Gastroesophageal sphincter (tissue), 4 donors: ENCODE measurements at regions not wholly inside any gene's neighbourhood (a gene's known extent, or its start where the extent isn't known, plus 50 kb on each side); places are given as distances from the start of the nearest gene placed in this dataset.
A peak's percentile ranks its signal among the peaks of the same experiment; 100 is the strongest.

ENCODE experiments used
- ATAC-seq: fragments of 150-250 bp; one replicate; pipeline ENCODE4 v1.9.1; 2016; ENCODE audit warnings: mild to moderate bottlenecking, moderate library complexity
- H3K27ac ChIP-seq, 4 donors: fragments of 200-600 bp; sonication (generic) in 3 of 4; 1 replicate in 3 of 4; 2 replicates in 1 of 4; pipeline ENCODE4 v1.5.1; 2016 to 2019
- H3K27me3 ChIP-seq: fragments of 200-600 bp; sonication (generic); one replicate; pipeline ENCODE4 v1.5.1; 2019
- H3K36me3 ChIP-seq, 2 donors: fragments of 200-600 bp; sonication (generic); one replicate each; pipeline ENCODE4 v1.5.1; 2019; ENCODE audit warnings: control low read depth in 1 of 2
- H3K4me1 ChIP-seq, 3 donors: fragments of 200-600 bp; sonication (generic); 1 replicate in 2 of 3; 2 replicates in 1 of 3; pipeline ENCODE4 v1.5.1; 2016 to 2019; ENCODE audit warnings: control low read depth in 2 of 3
- H3K4me3 ChIP-seq, 2 donors: fragments of 200-600 bp; sonication (generic); one replicate each; pipeline ENCODE4 v1.5.1; 2019; ENCODE audit warnings: mild to moderate bottlenecking in 1 of 2, moderate library complexity in 1 of 2
- H3K9me3 ChIP-seq, 3 donors: fragments of 200-600 bp; sonication (generic); one replicate each; pipeline ENCODE4 v1.5.1; 2017 to 2019; ENCODE audit warnings: control low read depth in 2 of 3
- CTCF ChIP-seq, 4 experiments: fragments of 200-600 bp in 2 of 4; fragments of 450-650 bp in 2 of 4; sonication (generic) in 1 of 4; IDR thresholded peaks; one replicate each; pipeline ENCODE4 v1.5.1; 2017 to 2019; ENCODE audit warnings: antibody characterized with exemption in 4 of 4, mild to moderate bottlenecking in 2 of 4, moderate library complexity in 2 of 4
- EP300 ChIP-seq: sonication (generic); formaldehyde crosslinking; IDR thresholded peaks from one replicate; pipeline ENCODE4 v1.6.1; 2017; ENCODE audit warnings: antibody characterized with exemption, mild to moderate bottlenecking
- POLR2A ChIP-seq, 2 donors: fragments of 450-650 bp; IDR thresholded peaks; one replicate each; pipeline ENCODE4 v1.6.1; 2017; ENCODE audit warnings: antibody characterized with exemption in 2 of 2, mild to moderate bottlenecking in 2 of 2, moderate library complexity in 1 of 2
- POLR2AphosphoS5 ChIP-seq: sonication (generic); formaldehyde crosslinking; IDR thresholded peaks from one replicate; pipeline ENCODE4 v1.6.1; 2017; ENCODE audit warnings: antibody characterized with exemption
- WGBS, 2 donors: methylation state at CpG; one replicate each; pipeline ENCODE4 v1.1.5; 2018; ENCODE audit warnings: low coverage in 1 of 2; 5-methylcytosine and 5-hydroxymethylcytosine counted together

- H3K27me3 ChIP-seq = no peaks in the 10 kb centered on the region
- H3K4me1 ChIP-seq = no peaks in the 10 kb centered on the region
- TF ChIP-seq EP300 = no peak
- TF ChIP-seq POLR2AphosphoS5 = no peak
- TF ChIP-seq CTCF (IDR thresholded peaks at IDR 0.05) = no peak
- TF ChIP-seq POLR2A (IDR thresholded peaks at IDR 0.05) = no peak
- no peaks in the 10 kb centered on the region for H3K36me3 ChIP-seq
- no peak overlapping the region for H3K27ac ChIP-seq
- WGBS, 2 donors = no CpG with 5 or more reads among the region's 3 CpGs
- H3K4me3 ChIP-seq = no peak overlapping the region
- no peaks in the 10 kb centered on the region for H3K9me3 ChIP-seq
- ATAC-seq = no peak
Observed at GRCh38 chrX:116345958-116346357, 90.4 kb upstream of the SLC6A14 start.

GRCh38 chrX:116357329-116357728 is 79.1 kb upstream of the SLC6A14 start:
- H3K27me3 ChIP-seq = no peaks in the 10 kb centered on the region
- ATAC-seq = no peak
- TF ChIP-seq POLR2A (IDR thresholded peaks at IDR 0.05) (no peak), CTCF (IDR thresholded peaks at IDR 0.05) (no peak), EP300 (no peak), POLR2AphosphoS5 (no peak)
- no peaks in the 10 kb centered on the region for H3K4me1 ChIP-seq
- 26 to 39% methylated on average over 2 of the region's 2 CpGs for WGBS, 2 donors
- no peaks in the 10 kb centered on the region for H3K36me3 ChIP-seq
- no peak overlapping the region for H3K27ac ChIP-seq
- no peak overlapping the region for H3K4me3 ChIP-seq
- H3K9me3 ChIP-seq = no peaks in the 10 kb centered on the region

- no peak for ATAC-seq
Observed at GRCh38 chrX:116378961-116379360, 57.4 kb upstream of the SLC6A14 start.

GRCh38 chrX:116379854-116380253 is 56.6 kb upstream of the SLC6A14 start:
- ATAC-seq = peak; percentile 67
- H3K9me3 ChIP-seq = no peaks in the 10 kb centered on the region
- 82 to 83% methylated on average over 2 to 3 of the region's 4 CpGs for WGBS, 2 donors

More at GRCh38 chrX:116378961-116379360, 57.4 kb upstream of the SLC6A14 start:
- no peak overlapping the region for H3K27ac ChIP-seq
- TF ChIP-seq CTCF (IDR thresholded peaks at IDR 0.05) (no peak), EP300 (no peak), POLR2AphosphoS5 (no peak)
- no peaks in the 10 kb centered on the region for H3K36me3 ChIP-seq
- H3K9me3 ChIP-seq = no peaks in the 10 kb centered on the region
- no peaks in the 10 kb centered on the region for H3K27me3 ChIP-seq
- 29 to 65% methylated on average over 2 of the region's 2 CpGs for whole genome bisulfite sequencing, 2 donors
- no peak overlapping the region for H3K4me3 ChIP-seq
- H3K4me1 ChIP-seq = no peaks in the 10 kb centered on the region

GRCh38 chrX:116384406-116384954 is 51.9 kb upstream of the SLC6A14 start:
- ATAC-seq = no peak
- 38 to 46% methylated on average over 3 of the region's 3 CpGs for WGBS, 2 donors
- no peak for TF ChIP-seq POLR2A (IDR thresholded peaks at IDR 0.05)
- no peak for TF ChIP-seq POLR2AphosphoS5
- TF ChIP-seq EP300 = no peak

More at GRCh38 chrX:116379854-116380253, 56.6 kb upstream of the SLC6A14 start:
- H3K36me3 ChIP-seq = no peaks in the 10 kb centered on the region
- H3K4me1 ChIP-seq = no peaks in the 10 kb centered on the region
- no peak overlapping the region for H3K27ac ChIP-seq
- no peaks in the 10 kb centered on the region for H3K27me3 ChIP-seq
- no peak overlapping the region for H3K4me3 ChIP-seq
- TF ChIP-seq POLR2A (IDR thresholded peaks at IDR 0.05) = no peak

More at GRCh38 chrX:116384406-116384954, 51.9 kb upstream of the SLC6A14 start:
- no peaks in the 10 kb centered on the region for H3K9me3 ChIP-seq
- no peaks in the 10 kb centered on the region for H3K27me3 ChIP-seq
- no peak overlapping the region for H3K27ac ChIP-seq
- no peaks in the 10 kb centered on the region for H3K4me1 ChIP-seq
- H3K4me3 ChIP-seq = no peak overlapping the region
- H3K36me3 ChIP-seq = no peaks in the 10 kb centered on the region
